C4-2B (cell line): ENCODE measurements at regions not wholly inside any gene's neighbourhood (a gene's known extent, or its start where the extent isn't known, plus 50 kb on each side); places are given as distances from the start of the nearest gene placed in this dataset.

ENCODE experiments used
- ZFX ChIP-seq: fragments of 450-650 bp; IDR thresholded peaks from 2 replicates; pipeline ENCODE4 v1.6.1; 2017
- TF ChIP-seq, protein P1 (sequence below): fragments of 450-650 bp; conservative IDR thresholded peaks from 2 replicates; pipeline ENCODE4 v1.5.1; 2017; ENCODE audit warnings: mild to moderate bottlenecking

- TF ChIP-seq, protein P1, sequence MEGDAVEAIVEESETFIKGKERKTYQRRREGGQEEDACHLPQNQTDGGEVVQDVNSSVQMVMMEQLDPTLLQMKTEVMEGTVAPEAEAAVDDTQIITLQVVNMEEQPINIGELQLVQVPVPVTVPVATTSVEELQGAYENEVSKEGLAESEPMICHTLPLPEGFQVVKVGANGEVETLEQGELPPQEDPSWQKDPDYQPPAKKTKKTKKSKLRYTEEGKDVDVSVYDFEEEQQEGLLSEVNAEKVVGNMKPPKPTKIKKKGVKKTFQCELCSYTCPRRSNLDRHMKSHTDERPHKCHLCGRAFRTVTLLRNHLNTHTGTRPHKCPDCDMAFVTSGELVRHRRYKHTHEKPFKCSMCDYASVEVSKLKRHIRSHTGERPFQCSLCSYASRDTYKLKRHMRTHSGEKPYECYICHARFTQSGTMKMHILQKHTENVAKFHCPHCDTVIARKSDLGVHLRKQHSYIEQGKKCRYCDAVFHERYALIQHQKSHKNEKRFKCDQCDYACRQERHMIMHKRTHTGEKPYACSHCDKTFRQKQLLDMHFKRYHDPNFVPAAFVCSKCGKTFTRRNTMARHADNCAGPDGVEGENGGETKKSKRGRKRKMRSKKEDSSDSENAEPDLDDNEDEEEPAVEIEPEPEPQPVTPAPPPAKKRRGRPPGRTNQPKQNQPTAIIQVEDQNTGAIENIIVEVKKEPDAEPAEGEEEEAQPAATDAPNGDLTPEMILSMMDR, result no peak
- no peak for TF ChIP-seq ZFX
These were observed 430.5 kb upstream of the FAT3 start for GRCh38 chr11:91794146-91794545.
